Coronary artery (tissue), 2 donors: ENCODE measurements at regions not wholly inside any gene's neighbourhood (a gene's known extent, or its start where the extent isn't known, plus 50 kb on each side); places are given as distances from the start of the nearest gene placed in this dataset.

Source experiments
- DNase-seq: peaks from one replicate; pipeline ENCODE4 v3.0.0-alpha.2; 2017; ENCODE audit warnings: low spot score
- H3K27ac ChIP-seq, 2 donors: fragments of 200-600 bp; sonication (generic); one replicate each; pipeline ENCODE4 v1.5.1; 2016 to 2019
- H3K4me3 ChIP-seq: fragments of 200-600 bp; sonication (generic); 2 replicates; pipeline ENCODE4 v1.5.1; 2016; ENCODE audit warnings: mild to moderate bottlenecking, moderate library complexity
- CTCF ChIP-seq: fragments of 200-600 bp; sonication (generic); IDR thresholded peaks from one replicate; pipeline ENCODE4 v1.5.1; 2019; ENCODE audit warnings: antibody characterized with exemption

GRCh38 chr13:40309881-40310280, 356.6 kb downstream of the FOXO1 start:
- no peak overlapping the region for H3K27ac ChIP-seq
- H3K4me3 ChIP-seq, result no peak overlapping the region
- no peak for TF ChIP-seq CTCF
- DNase-seq, result no peak

- Histone ChIP-seq H3K4me3 (no peak overlapping the region), H3K27ac (no peak overlapping the region)
- DNase-seq, result no peak
- TF ChIP-seq CTCF, result no peak
Measured at GRCh38 chr13:40311356-40312101, 354.9 kb downstream of the FOXO1 start.

GRCh38 chr13:40313269-40314200, 352.9 kb downstream of the FOXO1 start:
- peak overlapping the region in 1 of 2 donors; percentile 27 for H3K27ac ChIP-seq

GRCh38 chr13:40315416-40316064, 350.9 kb downstream of the FOXO1 start:
- no peak overlapping the region for H3K4me3 ChIP-seq
- TF ChIP-seq CTCF, result no peak
- no peak overlapping the region for H3K27ac ChIP-seq
- no peak for DNase-seq

More at GRCh38 chr13:40313269-40314200, 352.9 kb downstream of the FOXO1 start:
- DNase-seq, result no peak
- TF ChIP-seq CTCF, result no peak
- no peak overlapping the region for H3K4me3 ChIP-seq

- no peak overlapping the region for H3K27ac ChIP-seq
- no peak overlapping the region for H3K4me3 ChIP-seq
- no peak for TF ChIP-seq CTCF
- no peak for DNase-seq
Measured at GRCh38 chr13:40316301-40316700, 350.1 kb downstream of the FOXO1 start.

GRCh38 chr13:40317980-40318327, 348.5 kb downstream of the FOXO1 start:
- no peak for DNase-seq
- no peak for TF ChIP-seq CTCF
- Histone ChIP-seq H3K4me3 (no peak overlapping the region), H3K27ac (no peak overlapping the region)
